NT2/D1 (cell line): ENCODE measurements at regions not wholly inside any gene's neighbourhood (a gene's known extent, or its start where the extent isn't known, plus 50 kb on each side); places are given as distances from the start of the nearest gene placed in this dataset.
"Not testable (repeated sequence)": the region's sequence is repeated elsewhere in the genome, so short reads cannot be mapped to it uniquely, and the experiment has no call there.

Experiments used
- DNase-seq: peaks from one replicate; pipeline ENCODE4 v3.0.0-alpha.2; 2011; ENCODE audit warnings: low read depth, low spot score
- H3K27me3 ChIP-seq: 2 replicates; pipeline ENCODE4 v1.6.0; 2011; ENCODE audit warnings: mild to moderate bottlenecking; ENCODE audit not compliant: insufficient read length, insufficient read depth
- H3K36me3 ChIP-seq: 2 replicates; pipeline ENCODE4 v1.6.1; 2011; ENCODE audit warnings: mild to moderate bottlenecking, low read length, mixed read lengths; ENCODE audit not compliant: insufficient read depth, insufficient read length
- H3K4me1 ChIP-seq: 2 replicates; pipeline ENCODE4 v1.5.1; 2011; ENCODE audit not compliant: insufficient read depth, insufficient read length
- H3K4me3 ChIP-seq: 2 replicates; pipeline ENCODE4 v1.5.1; 2011; ENCODE audit warnings: low read depth; ENCODE audit not compliant: insufficient read length
- H3K9ac ChIP-seq: 2 replicates; pipeline ENCODE4 v1.6.0; 2011; ENCODE audit warnings: low read depth; ENCODE audit not compliant: insufficient read length
- H3K9me3 ChIP-seq: 2 replicates; pipeline ENCODE4 v1.5.1; 2011; ENCODE audit warnings: mild to moderate bottlenecking, low read length; ENCODE audit not compliant: insufficient read depth
- SUZ12 ChIP-seq: IDR thresholded peaks from 2 replicates; pipeline ENCODE4 v1.6.1; 2011; ENCODE audit not compliant: insufficient read length, insufficient read depth; ENCODE audit errors: extremely low read depth
- YY1 ChIP-seq: IDR thresholded peaks from 2 replicates; pipeline ENCODE4 v1.6.1; 2011; ENCODE audit not compliant: insufficient read length, insufficient read depth
- ZNF274 ChIP-seq: IDR thresholded peaks from 2 replicates; pipeline ENCODE4 v1.6.1; 2011; ENCODE audit warnings: mild to moderate bottlenecking, low read depth, low read length

DNA sequence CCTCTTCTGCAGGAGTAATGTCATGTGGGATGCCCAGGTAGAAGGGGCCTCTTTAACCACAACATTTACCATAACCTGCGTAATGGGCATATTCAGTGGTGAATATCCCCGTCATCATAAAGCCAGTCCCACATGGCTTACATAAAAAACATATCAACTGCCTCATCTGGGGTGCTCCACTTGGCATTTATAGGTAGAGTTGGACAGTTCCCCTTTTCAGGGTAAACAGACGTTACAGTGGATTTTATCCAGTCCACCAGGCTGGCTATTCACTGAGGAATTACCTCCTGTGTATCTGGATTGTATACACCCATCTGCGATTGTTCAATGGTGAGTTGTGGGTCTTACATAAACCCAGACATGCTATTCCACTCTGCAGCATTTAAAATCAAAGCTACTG lies 70.7 kb upstream of the ANKRD17 start:
- no peak for DNase-seq
- Histone ChIP-seq H3K4me1 (no peaks in the 10 kb centered on the region), H3K4me3 (no peak overlapping the region), H3K9ac (no peak overlapping the region), H3K27me3 (no peaks in the 10 kb centered on the region), H3K9me3 (no peaks in the 10 kb centered on the region), H3K36me3 (no peaks in the 10 kb centered on the region)
- TF ChIP-seq ZNF274: no peak
- no peak for TF ChIP-seq SUZ12
- no peak for TF ChIP-seq YY1

DNA sequence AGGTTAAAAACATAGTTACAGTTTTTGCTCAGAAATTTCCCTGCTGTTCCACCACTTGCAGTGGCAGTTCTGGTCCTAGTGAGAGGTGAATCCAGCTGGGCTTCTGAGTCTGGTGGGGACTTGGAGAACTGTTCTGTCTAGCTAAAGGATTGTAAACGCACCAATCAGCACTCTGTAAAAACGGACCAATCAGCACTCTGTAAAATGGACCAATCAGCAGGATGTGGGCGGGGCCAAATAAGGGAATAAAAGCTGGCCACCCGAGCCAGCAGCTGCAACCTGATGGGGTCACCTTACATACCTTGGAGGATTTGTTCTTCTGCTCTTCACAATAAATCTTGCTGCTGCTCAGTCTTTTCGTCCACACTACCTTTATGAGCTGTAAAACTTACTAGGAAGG lies 67.2 kb upstream of the ANKRD17 start:
- not testable (repeated sequence) for DNase-seq, H3K4me1 ChIP-seq, H3K4me3 ChIP-seq, H3K9ac ChIP-seq, H3K36me3 ChIP-seq, H3K27me3 ChIP-seq, H3K9me3 ChIP-seq

DNA sequence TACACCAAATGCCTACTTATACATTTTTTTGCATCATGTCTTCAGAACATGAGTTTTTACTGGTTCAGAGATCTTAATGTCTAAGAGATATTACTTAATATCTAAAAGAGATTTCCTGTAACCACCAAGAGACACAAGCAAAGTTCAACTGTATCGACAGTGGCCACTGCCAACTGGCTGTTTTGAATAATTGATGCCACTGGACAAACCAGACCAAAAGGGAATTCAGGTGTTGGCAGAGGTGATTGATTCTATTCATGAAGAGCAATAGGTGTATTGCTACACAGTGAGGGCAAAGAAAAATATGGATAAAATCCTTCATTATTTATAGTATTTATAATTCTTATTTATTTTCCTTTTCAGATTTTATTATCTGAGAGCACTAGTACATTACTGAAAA lies 58.5 kb upstream of the ANKRD17 start:
- H3K36me3 ChIP-seq: no peaks in the 10 kb centered on the region
- H3K4me1 ChIP-seq: no peaks in the 10 kb centered on the region
- no peak for TF ChIP-seq ZNF274
- TF ChIP-seq SUZ12: no peak
- no peak for TF ChIP-seq YY1
- H3K9ac ChIP-seq: no peak overlapping the region
- no peak for DNase-seq
- H3K9me3 ChIP-seq: peaks cover 11% of the 10 kb centered on the region; the same call in 1 of the 2 replicates
- no peaks in the 10 kb centered on the region for H3K27me3 ChIP-seq
- H3K4me3 ChIP-seq: no peak overlapping the region

DNA sequence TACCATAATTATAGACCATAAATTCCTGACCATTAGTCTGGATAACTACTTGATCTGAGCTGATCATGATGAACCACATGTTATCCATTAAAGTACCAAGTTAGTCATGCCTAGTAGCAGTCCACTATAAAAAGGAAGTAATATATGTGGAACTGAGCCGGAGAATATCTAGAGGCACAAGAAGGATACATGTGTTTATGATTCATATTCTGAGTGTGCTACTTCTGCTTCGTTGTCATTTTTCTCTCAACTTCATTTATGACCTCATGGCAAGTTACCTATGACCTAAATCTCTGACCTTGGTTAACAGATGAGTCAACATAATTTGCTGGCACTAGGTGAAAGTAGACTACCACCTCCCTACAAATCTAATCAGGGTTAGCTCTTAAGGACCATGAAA lies 56.5 kb upstream of the ANKRD17 start:
- peaks cover 11% of the 10 kb centered on the region; the same call in 1 of the 2 replicates for H3K9me3 ChIP-seq
- no peak for DNase-seq
- TF ChIP-seq SUZ12: no peak
- no peak for TF ChIP-seq ZNF274
- no peak for TF ChIP-seq YY1
- no peaks in the 10 kb centered on the region for H3K4me1 ChIP-seq
- no peaks in the 10 kb centered on the region for H3K36me3 ChIP-seq
- H3K27me3 ChIP-seq: no peaks in the 10 kb centered on the region
- no peak overlapping the region for H3K4me3 ChIP-seq
- no peak overlapping the region for H3K9ac ChIP-seq

DNA sequence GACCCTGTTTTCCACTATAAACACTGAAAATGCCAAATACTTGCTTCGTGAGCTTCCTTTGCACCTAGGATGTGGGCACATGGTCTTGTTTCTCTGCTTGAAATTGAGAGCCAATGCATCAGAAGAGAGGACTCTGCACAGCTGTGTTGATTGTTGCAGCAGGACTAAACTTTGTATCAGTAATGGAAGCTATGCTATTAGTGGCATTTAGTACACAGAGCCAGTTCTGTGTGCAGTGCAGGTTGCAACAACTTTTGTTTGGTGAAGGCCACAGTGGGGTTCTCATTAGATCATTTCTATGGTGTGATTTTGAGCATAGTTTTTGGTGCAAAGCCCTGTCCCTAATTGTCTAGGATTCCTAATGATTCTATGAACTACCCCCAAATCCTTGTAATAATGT lies 54.4 kb upstream of the ANKRD17 start:
- DNase-seq: no peak

DNA sequence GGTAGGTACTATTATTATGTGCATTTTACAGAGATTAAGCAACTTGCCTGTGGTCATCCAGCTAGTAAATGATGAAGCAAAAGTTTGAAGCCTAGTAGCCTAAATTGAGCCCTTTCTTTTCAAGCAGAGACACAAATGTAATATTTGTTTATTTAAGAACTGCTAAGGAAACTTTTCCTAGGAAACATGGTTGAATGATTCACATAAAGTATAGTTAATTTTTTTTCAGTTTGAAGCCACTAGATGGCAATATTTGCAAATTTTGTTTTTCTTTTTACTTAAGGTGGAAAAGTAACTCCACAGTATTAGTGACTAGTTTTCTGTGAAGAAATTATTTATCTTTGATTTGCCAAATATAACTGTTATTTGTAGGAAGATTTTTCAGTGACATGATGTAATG lies 52.8 kb upstream of the ANKRD17 start:
- H3K9ac ChIP-seq: no peak overlapping the region
- H3K9me3 ChIP-seq: no peaks in the 10 kb centered on the region
- no peaks in the 10 kb centered on the region for H3K36me3 ChIP-seq
- TF ChIP-seq YY1: no peak
- TF ChIP-seq SUZ12: no peak
- TF ChIP-seq ZNF274: no peak
- no peaks in the 10 kb centered on the region for H3K27me3 ChIP-seq
- no peaks in the 10 kb centered on the region for H3K4me1 ChIP-seq
- no peak for DNase-seq
- no peak overlapping the region for H3K4me3 ChIP-seq

More for the DNA sequence above, 54.4 kb upstream of the ANKRD17 start:
- no peak overlapping the region for H3K4me3 ChIP-seq
- no peaks in the 10 kb centered on the region for H3K27me3 ChIP-seq
- H3K9me3 ChIP-seq: no peaks in the 10 kb centered on the region
- no peaks in the 10 kb centered on the region for H3K4me1 ChIP-seq
- no peak overlapping the region for H3K9ac ChIP-seq
- TF ChIP-seq SUZ12 (no peak), YY1 (no peak), ZNF274 (no peak)
- H3K36me3 ChIP-seq: no peaks in the 10 kb centered on the region

DNA sequence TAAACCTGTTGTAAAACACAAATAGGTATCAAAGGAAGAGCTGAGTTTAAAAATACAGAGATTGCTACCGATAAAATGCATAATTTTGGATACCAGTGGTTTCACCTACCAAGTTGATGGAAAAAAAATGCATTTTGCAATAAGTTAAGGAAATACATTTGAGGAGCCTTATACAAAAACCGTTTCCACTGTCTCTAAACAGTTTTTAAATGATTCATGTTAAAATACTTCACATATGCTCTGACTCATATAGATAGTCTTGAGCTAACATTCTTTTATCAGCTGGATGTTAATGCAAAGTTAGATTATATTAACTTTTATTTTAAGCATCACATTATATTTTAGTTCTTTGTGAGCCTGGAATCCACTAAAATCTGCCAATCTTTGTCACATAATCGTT lies 50.6 kb upstream of the ANKRD17 start:
- Histone ChIP-seq H3K4me1 (no peaks in the 10 kb centered on the region), H3K4me3 (no peak overlapping the region), H3K27me3 (no peaks in the 10 kb centered on the region), H3K36me3 (no peaks in the 10 kb centered on the region), H3K9ac (no peak overlapping the region), H3K9me3 (no peaks in the 10 kb centered on the region)
- TF ChIP-seq YY1 (no peak), ZNF274 (no peak), SUZ12 (no peak)
- no peak for DNase-seq
